Ovary (tissue), 3 donors: ENCODE measurements at regions not wholly inside any gene's neighbourhood (a gene's known extent, or its start where the extent isn't known, plus 50 kb on each side); places are given as distances from the start of the nearest gene placed in this dataset.

Experiments used
- EP300 ChIP-seq: sonication (generic); formaldehyde crosslinking; IDR thresholded peaks from one replicate; pipeline ENCODE4 v1.6.1; 2017; ENCODE audit warnings: antibody characterized with exemption
- POLR2A ChIP-seq: fragments of 450-650 bp; IDR thresholded peaks from one replicate; pipeline ENCODE4 v1.6.1; 2017; ENCODE audit warnings: antibody characterized with exemption, mild to moderate bottlenecking, moderate library complexity
- TF ChIP-seq, protein P1 (sequence below), 3 donors: fragments of 450-650 bp in 2 of 3; fragments of 200-600 bp in 1 of 3; IDR thresholded peaks; one replicate each; pipeline versions ENCODE4 v1.5.1 to v1.8.0; 2016 to 2022; ENCODE audit warnings: antibody characterized with exemption in 3 of 3, mild to moderate bottlenecking in 1 of 3
- donor health status: DM: no; HTN: no; CAD: no.

- TF ChIP-seq, protein P1, sequence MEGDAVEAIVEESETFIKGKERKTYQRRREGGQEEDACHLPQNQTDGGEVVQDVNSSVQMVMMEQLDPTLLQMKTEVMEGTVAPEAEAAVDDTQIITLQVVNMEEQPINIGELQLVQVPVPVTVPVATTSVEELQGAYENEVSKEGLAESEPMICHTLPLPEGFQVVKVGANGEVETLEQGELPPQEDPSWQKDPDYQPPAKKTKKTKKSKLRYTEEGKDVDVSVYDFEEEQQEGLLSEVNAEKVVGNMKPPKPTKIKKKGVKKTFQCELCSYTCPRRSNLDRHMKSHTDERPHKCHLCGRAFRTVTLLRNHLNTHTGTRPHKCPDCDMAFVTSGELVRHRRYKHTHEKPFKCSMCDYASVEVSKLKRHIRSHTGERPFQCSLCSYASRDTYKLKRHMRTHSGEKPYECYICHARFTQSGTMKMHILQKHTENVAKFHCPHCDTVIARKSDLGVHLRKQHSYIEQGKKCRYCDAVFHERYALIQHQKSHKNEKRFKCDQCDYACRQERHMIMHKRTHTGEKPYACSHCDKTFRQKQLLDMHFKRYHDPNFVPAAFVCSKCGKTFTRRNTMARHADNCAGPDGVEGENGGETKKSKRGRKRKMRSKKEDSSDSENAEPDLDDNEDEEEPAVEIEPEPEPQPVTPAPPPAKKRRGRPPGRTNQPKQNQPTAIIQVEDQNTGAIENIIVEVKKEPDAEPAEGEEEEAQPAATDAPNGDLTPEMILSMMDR (IDR thresholded peaks at IDR 0.05), result no peak
- no peak for TF ChIP-seq POLR2A
- no peak for TF ChIP-seq EP300
Measured at GRCh38 chr6:133160536-133160935, 80.6 kb upstream of the EYA4 start.
